GM10266 (cell line): ENCODE measurements at regions not wholly inside any gene's neighbourhood (a gene's known extent, or its start where the extent isn't known, plus 50 kb on each side); places are given as distances from the start of the nearest gene placed in this dataset.

Experiments
- DNase-seq: peaks from one replicate; pipeline ENCODE4 v3.0.0; 2012; ENCODE audit errors: extremely low spot score
- TF ChIP-seq, protein P1 (sequence below): IDR thresholded peaks from 2 replicates; pipeline ENCODE4 v1.5.1; 2012; ENCODE audit warnings: mild to moderate bottlenecking, low read depth; ENCODE audit not compliant: control insufficient read depth, insufficient read depth; ENCODE audit errors: missing control alignments

DNA sequence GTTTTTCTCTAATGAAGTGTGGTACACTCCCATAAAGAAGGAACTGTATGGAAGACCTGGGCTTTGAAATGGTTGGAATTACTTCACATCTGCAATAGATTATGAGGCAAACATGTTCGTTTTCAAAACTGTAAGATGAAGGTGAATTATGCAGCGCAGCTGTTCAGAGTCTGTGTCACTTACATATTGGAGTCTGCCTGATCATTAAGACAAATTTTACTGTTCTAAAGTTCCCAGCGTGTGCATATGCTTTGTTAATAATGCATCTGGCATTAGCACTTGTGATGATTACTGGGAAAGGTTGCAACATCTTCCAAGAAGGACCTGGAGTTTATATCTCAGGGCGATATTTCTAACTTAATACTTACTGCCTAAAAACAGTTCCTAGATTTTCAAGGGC lies 255.2 kb upstream of the ZC3H12C start:
- TF ChIP-seq, protein P1, sequence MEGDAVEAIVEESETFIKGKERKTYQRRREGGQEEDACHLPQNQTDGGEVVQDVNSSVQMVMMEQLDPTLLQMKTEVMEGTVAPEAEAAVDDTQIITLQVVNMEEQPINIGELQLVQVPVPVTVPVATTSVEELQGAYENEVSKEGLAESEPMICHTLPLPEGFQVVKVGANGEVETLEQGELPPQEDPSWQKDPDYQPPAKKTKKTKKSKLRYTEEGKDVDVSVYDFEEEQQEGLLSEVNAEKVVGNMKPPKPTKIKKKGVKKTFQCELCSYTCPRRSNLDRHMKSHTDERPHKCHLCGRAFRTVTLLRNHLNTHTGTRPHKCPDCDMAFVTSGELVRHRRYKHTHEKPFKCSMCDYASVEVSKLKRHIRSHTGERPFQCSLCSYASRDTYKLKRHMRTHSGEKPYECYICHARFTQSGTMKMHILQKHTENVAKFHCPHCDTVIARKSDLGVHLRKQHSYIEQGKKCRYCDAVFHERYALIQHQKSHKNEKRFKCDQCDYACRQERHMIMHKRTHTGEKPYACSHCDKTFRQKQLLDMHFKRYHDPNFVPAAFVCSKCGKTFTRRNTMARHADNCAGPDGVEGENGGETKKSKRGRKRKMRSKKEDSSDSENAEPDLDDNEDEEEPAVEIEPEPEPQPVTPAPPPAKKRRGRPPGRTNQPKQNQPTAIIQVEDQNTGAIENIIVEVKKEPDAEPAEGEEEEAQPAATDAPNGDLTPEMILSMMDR, result no peak
- no peak for DNase-seq

DNA sequence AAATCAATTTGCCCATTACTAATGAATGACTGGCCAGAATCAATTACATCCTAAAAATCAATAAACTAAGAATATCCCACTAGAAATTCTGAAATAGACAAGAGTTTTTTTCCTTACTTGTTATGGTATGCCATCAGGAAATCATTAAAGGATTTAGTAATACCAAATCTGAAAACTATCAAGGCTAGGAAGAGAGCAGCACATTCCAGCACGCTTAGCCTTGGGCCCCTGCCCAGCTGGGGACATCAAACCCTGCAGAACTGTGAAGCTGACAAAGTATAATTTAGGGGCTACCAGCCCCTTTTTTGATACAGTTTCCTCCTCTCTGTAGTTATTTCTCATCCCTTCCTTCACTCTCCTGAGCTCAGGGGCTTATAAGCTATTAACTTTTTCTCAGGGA lies 247.8 kb upstream of the ZC3H12C start:
- DNase-seq, result no peak
- TF ChIP-seq, protein P1, result no peak

DNA sequence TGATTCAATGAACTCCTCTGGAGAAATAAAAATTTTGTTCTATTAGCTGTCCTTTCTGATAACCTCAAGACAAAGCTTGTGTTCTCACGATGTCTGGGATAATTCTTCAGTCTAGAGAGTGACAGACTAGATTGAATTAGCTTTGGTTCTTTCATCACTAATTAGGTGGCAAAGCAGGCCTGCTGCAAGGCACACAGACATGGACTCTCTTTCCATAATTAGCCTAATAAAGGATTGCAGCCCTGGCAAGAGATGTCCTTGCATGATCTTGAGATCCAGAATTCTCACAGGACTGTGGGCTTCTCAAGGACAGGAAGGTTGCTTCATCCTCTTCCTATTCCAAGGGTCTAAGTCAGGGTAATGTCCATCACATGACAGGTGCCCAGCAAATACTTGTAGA lies 245.6 kb upstream of the ZC3H12C start:
- no peak for DNase-seq
- TF ChIP-seq, protein P1, result no peak

DNA sequence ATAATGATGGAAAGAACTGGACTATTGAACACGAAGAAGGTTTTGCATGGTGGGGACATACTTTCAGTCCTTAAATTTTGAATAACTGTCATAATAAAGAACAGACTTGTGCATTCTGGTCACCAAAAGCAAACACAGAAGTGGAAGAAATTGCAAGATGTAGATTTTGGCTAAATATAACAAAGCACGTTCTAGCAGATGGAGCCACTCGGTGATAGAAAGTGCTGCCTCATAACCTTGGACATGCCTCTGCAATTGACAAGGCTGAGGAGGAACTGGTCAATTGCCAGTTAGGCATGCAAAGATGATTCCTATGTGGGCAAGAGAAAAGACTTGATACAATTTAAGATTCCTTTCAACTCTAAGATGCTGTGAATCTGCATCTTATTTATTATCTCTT lies 244.1 kb upstream of the ZC3H12C start:
- no peak for DNase-seq

DNA sequence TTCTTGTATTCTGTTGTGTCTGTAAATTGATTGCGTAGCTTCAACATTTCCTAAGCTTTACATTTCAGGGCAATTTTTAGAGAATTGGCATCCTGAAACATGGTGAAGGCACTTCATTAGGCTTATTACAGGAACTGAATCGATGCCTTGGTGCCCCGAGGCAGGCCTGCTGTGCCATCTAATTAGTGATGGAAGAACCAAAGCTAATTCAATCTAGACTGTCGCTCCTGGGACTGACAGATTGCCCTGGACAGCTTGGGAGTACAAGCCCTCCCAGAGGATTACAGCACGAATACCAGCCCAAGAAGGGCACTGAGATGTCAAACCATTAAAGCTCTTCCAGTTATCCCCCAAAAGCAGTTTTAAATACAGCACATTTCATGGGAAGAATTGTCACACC lies 243.2 kb upstream of the ZC3H12C start:
- TF ChIP-seq, protein P1, result no peak

More for the DNA sequence above, 244.1 kb upstream of the ZC3H12C start:
- TF ChIP-seq, protein P1, result no peak

DNA sequence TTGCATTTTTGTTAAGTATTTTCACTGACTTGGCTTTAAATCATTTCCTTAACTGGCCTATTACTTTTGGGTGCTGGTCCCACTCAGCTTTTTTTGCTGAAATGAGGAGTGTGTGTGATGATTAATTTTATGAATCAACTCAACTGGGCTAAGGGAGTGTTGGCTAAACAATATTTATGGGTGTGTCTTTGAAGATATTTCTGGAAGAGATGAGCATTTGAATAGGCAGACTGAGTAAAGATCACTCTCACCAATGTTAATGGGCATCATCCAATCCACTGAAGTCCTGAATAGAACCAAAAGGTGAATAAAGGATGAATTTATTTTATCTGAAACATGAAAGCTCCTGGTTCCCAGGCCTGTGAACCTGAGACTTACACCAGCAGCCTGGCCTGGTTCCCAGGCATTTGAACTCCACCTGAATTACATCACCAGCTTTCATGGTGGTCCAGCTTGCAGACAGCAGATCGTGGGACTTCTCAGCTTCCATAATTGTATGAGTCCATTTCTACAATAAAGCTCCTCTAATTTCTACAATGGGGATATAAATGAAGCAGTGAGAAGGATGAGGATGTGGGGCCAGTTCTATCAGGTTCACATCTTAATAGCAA lies 241.3 kb upstream of the ZC3H12C start:
- DNase-seq, result no peak
- TF ChIP-seq, protein P1, result no peak

More for the DNA sequence above, 243.2 kb upstream of the ZC3H12C start:
- DNase-seq, result no peak

DNA sequence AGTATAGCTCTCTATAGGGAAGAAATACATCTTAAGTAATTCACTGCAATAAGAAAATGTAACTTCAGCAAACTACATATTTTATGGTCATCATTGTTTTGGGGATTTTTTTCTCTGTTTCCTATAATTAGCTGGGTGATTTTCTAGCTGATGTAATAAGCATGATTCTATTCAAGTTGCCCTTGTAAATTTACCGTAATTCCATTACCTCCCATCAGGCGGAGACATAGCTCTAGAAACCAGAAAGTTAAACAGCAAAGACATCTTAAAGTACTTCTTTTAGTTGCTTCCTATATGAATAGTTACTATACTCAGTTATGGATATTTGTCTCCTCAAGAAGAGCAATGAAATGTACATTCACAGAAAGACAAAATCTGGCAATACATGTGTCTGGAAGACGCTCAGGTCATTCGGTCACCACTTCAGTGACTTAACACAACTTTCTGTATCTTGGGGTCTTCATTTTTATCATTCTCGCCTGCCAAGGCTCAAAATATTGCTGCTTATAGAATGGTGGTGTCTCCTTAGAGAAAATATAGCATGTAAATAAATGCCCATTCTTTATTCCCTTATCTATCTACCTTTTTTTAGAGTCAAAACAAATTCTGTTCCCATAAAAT lies 239.9 kb upstream of the ZC3H12C start:
- peak; percentile 30 for DNase-seq
- TF ChIP-seq, protein P1, result peak; percentile 80
